GM21423 (cell line): ENCODE measurements at regions not wholly inside any gene's neighbourhood (a gene's known extent, or its start where the extent isn't known, plus 50 kb on each side); places are given as distances from the start of the nearest gene placed in this dataset.
"Not testable (repeated sequence)": the region's sequence is repeated elsewhere in the genome, so short reads cannot be mapped to it uniquely, and the experiment has no call there.

ENCODE experiments used
- ATAC-seq: cut with Tn5 transposase; IDR thresholded peaks from one replicate; pipeline ENCODE4 v1.9.1; 2021; ENCODE audit warnings: mild to moderate bottlenecking, moderate library complexity; ENCODE audit not compliant: unreplicated experiment

- ATAC-seq: no peak
These were observed 1863.7 kb upstream of the RAG2 start for GRCh38 chr11:38461751-38462150.

- ATAC-seq: no peak
These were observed 1862.9 kb upstream of the RAG2 start for GRCh38 chr11:38460896-38461295.

- no peak for ATAC-seq
These were observed 1862.4 kb upstream of the RAG2 start for GRCh38 chr11:38460429-38460828.

GRCh38 chr11:38456371-38456770 lies 1858.3 kb upstream of the RAG2 start:
- no peak for ATAC-seq

GRCh38 chr11:38448284-38448683 lies 1850.2 kb upstream of the RAG2 start:
- ATAC-seq: no peak

- ATAC-seq: no peak
These were observed 1848.3 kb upstream of the RAG2 start for GRCh38 chr11:38446336-38446735.

GRCh38 chr11:38438091-38438490 lies 1840.1 kb upstream of the RAG2 start:
- no peak for ATAC-seq

GRCh38 chr11:38425578-38425977 lies 1827.5 kb upstream of the RAG2 start:
- ATAC-seq: no peak

GRCh38 chr11:38423042-38423441 lies 1825.0 kb upstream of the RAG2 start:
- ATAC-seq: no peak

- no peak for ATAC-seq
These were observed 1818.1 kb upstream of the RAG2 start for GRCh38 chr11:38416141-38416540.

- no peak for ATAC-seq
These were observed 1813.1 kb upstream of the RAG2 start for GRCh38 chr11:38411149-38411548.

GRCh38 chr11:38402063-38402462 lies 1804.0 kb upstream of the RAG2 start:
- ATAC-seq: no peak

GRCh38 chr11:38392176-38392575 lies 1794.1 kb upstream of the RAG2 start:
- no peak for ATAC-seq

- ATAC-seq: no peak
These were observed 1786.5 kb upstream of the RAG2 start for GRCh38 chr11:38384568-38384967.

- ATAC-seq: no peak
These were observed 1767.2 kb upstream of the RAG2 start for GRCh38 chr11:38365274-38365673.

- no peak for ATAC-seq
These were observed 1758.2 kb upstream of the RAG2 start for GRCh38 chr11:38356255-38356654.

- ATAC-seq: no peak
These were observed 1747.2 kb upstream of the RAG2 start for GRCh38 chr11:38345286-38345685.

GRCh38 chr11:38341612-38342011 lies 1743.6 kb upstream of the RAG2 start:
- not testable (repeated sequence) for ATAC-seq

- no peak for ATAC-seq
These were observed 1741.9 kb upstream of the RAG2 start for GRCh38 chr11:38339835-38340440.

GRCh38 chr11:38338022-38338421 lies 1740.0 kb upstream of the RAG2 start:
- not testable (repeated sequence) for ATAC-seq

GRCh38 chr11:38332046-38332445 lies 1734.0 kb upstream of the RAG2 start:
- ATAC-seq: no peak

GRCh38 chr11:38330578-38330977 lies 1732.5 kb upstream of the RAG2 start:
- ATAC-seq: no peak
